Effector memory CD8-positive, alpha-beta T cell (primary cell): ENCODE measurements at regions not wholly inside any gene's neighbourhood (a gene's known extent, or its start where the extent isn't known, plus 50 kb on each side); places are given as distances from the start of the nearest gene placed in this dataset.
"Not testable (repeated sequence)": the region's sequence is repeated elsewhere in the genome, so short reads cannot be mapped to it uniquely, and the experiment has no call there.

Source experiments
- ATAC-seq: fragments of 150-1000 bp; cut with Tn5 transposase; replicated peaks from 2 replicates; pipeline ENCODE4 v1.10.0; 2021; ENCODE audit warnings: mild to moderate bottlenecking, moderate library complexity
- DNase-seq, 3 experiments: peaks; one replicate each; pipeline ENCODE4 v3.0.0; 2021
- H3K27ac Mint-ChIP-seq, 2 donors: one replicate each; pipeline ENCODE4 v1.8.0; 2022; ENCODE audit warnings: mild to moderate bottlenecking in 2 of 2, mixed read lengths in 2 of 2, moderate library complexity in 2 of 2
- H3K27me3 Mint-ChIP-seq, 2 donors: one replicate each; pipeline ENCODE4 v1.8.0; 2022; ENCODE audit warnings: mixed read lengths in 2 of 2
- H3K36me3 Mint-ChIP-seq: one replicate; pipeline ENCODE4 v1.8.0; 2022; ENCODE audit warnings: mild to moderate bottlenecking, moderate library complexity, mixed read lengths; ENCODE audit not compliant: insufficient read depth
- H3K4me1 Mint-ChIP-seq, 2 donors: one replicate each; pipeline ENCODE4 v1.8.0; 2022; ENCODE audit warnings: low read depth in 2 of 2, mixed read lengths in 2 of 2
- H3K4me3 Mint-ChIP-seq, 2 donors: one replicate each; pipeline ENCODE4 v1.8.0; 2022; ENCODE audit warnings: mild to moderate bottlenecking in 2 of 2, mixed read lengths in 2 of 2, moderate library complexity in 2 of 2
- H3K9me3 Mint-ChIP-seq, 2 donors: one replicate each; pipeline ENCODE4 v1.8.0; 2022; ENCODE audit warnings: mixed read lengths in 2 of 2

DNA sequence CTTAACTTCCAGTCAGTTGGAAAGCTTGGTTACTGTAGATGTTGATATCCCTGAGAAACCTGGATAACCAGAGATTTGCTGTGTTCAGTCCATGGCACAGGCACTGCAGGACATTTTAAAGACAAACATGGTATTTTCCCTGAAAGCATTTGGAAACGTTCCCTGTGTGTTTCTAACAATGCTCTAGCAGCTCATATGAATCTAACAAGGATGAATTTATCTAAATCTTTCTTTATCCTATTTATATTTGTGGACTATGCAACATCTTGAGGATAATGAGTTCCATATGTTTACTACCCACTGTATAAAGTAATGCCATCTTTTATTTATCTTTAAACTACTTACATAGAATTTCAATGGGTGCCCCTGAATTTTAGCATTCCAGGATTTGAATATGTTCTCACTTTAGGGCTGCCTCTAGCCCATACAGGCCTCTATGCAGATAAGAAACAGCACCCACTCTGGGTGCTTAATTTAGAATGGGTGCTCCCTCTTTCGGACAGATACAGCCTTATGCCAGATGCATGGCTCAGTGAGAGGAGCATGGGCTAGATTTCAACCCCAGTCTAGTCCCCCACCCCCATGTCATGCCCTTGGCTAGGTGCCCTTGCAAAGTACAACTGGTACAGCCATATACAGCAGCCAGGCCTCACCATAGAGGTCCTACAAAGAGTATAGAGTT is 50.6 kb upstream of the NEMP2 start:
- no peaks in the 10 kb centered on the region for H3K4me1 Mint-ChIP-seq
- H3K4me3 Mint-ChIP-seq, result no peak overlapping the region
- H3K27ac Mint-ChIP-seq, result no peak overlapping the region
- no peaks in the 10 kb centered on the region for H3K9me3 Mint-ChIP-seq
- no peaks in the 10 kb centered on the region for H3K27me3 Mint-ChIP-seq
- no peaks in the 10 kb centered on the region for H3K36me3 Mint-ChIP-seq
- ATAC-seq, result no peak
- no peak for DNase-seq

DNA sequence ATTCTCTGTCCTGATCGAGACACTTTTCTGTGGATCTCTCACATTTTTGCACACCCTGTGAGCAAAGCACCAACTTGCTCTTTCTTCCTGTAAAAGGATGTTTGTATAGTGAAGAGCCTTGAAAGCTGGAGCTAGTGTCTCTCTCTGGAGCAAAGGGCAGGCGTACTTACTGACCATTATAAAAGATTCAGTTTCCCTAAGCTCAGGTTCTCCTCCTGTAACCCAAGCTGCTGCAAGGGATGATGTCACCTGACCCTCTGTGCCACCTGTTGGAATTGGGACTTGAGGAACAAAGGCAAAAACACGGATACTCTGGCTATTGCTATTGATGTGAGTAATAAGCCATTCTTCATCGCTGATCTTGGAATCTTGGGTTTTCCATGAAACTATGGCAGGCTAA is 52.6 kb upstream of the NEMP2 start:
- Mint-ChIP-seq H3K27ac (no peak overlapping the region), H3K9me3 (no peaks in the 10 kb centered on the region), H3K4me3 (no peak overlapping the region), H3K27me3 (no peaks in the 10 kb centered on the region), H3K4me1 (no peaks in the 10 kb centered on the region), H3K36me3 (no peaks in the 10 kb centered on the region)
- DNase-seq, result no peak
- ATAC-seq, result no peak

DNA sequence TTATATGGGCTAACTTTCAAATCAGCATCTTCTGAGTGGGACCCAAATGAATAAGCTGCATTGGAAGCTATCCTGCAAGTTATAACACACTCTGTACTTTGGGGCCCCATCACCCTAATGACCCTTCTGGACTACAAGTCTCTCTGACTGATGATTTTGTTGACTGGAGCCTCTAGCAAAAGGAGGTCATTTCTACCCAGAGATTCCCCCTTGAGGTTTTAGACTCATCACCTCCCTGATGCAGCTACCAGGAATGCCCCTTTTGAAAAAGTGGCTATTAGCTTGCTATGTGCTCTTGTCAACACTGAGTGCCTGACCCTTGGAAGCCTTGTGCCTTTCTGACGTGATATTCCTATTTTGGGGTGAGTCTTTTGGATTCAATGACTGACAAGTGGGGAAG is 54.5 kb upstream of the NEMP2 start:
- H3K27ac Mint-ChIP-seq, result no peak overlapping the region
- no peaks in the 10 kb centered on the region for H3K9me3 Mint-ChIP-seq
- DNase-seq (no peak), ATAC-seq (no peak)
- no peaks in the 10 kb centered on the region for H3K36me3 Mint-ChIP-seq
- no peaks in the 10 kb centered on the region for H3K4me1 Mint-ChIP-seq
- no peak overlapping the region for H3K4me3 Mint-ChIP-seq
- H3K27me3 Mint-ChIP-seq, result no peaks in the 10 kb centered on the region

DNA sequence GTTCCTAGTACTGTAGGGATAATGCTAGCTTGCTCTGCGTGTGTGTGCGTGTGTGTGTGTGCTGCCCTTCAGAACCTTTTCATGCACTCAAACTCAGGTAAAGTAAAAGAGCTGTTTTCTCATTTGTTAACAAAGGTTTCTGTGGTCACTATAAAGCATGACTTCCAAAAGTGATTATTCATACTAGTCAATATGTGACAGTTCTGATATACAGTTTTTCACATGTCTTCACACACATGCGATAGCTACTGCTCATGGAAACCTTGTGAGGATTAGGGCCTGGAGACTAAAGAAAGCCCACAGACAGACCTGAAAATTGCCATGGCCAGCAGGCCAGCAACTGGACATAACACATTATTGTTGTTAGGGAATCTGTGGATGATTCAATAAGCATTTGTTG is 56.9 kb upstream of the NEMP2 start:
- Mint-ChIP-seq H3K36me3 (no peaks in the 10 kb centered on the region), H3K27me3 (no peaks in the 10 kb centered on the region), H3K9me3 (no peaks in the 10 kb centered on the region), H3K4me1 (no peaks in the 10 kb centered on the region), H3K4me3 (no peak overlapping the region), H3K27ac (no peak overlapping the region)
- DNase-seq (no peak), ATAC-seq (no peak)

DNA sequence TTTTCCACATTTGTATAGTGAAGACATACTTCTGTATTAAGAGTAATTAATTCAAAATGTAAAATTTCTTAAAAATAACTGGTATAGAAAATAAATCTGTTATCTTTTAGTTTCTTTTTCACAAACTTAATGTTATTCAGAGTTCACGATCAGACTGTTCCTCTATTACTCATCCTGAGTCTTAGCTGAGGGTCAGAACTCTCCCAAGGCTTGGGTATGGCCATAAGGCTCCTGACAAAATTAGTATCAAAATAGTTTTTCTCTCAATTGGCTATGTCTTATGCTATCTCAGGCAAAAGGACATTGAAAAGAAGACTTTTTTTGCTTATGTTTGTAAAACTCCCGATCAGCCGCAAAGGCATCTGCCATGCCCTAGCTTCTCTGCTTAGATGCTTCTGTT is 56.1 kb upstream of the NAB1 start:
- DNase-seq (no peak), ATAC-seq (no peak)
- H3K9me3 Mint-ChIP-seq, result no peaks in the 10 kb centered on the region
- no peak overlapping the region for H3K27ac Mint-ChIP-seq
- H3K36me3 Mint-ChIP-seq, result no peaks in the 10 kb centered on the region
- no peak overlapping the region for H3K4me3 Mint-ChIP-seq
- no peaks in the 10 kb centered on the region for H3K27me3 Mint-ChIP-seq
- H3K4me1 Mint-ChIP-seq, result no peaks in the 10 kb centered on the region

DNA sequence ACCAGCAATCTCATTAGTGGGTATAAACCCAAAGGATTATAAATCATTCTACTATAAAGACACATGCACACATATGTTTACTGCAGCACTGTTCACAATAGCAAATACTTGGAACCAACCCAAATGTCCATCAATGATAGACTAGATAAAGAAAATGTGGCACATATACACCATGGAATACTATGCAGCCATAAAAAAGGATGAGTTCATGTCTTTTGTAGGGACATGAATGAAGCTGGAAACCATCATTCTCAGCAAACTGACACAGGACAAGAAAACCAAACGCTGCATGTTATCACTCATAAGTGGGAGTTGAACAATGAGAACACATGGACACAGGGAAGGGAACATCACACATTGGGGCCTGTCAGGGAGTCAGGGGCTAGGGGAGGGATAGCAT is 53.0 kb upstream of the NAB1 start:
- DNase-seq, ATAC-seq, H3K4me3 Mint-ChIP-seq, H3K27me3 Mint-ChIP-seq, H3K27ac Mint-ChIP-seq, H3K9me3 Mint-ChIP-seq, H3K36me3 Mint-ChIP-seq: not testable (repeated sequence)
- peaks cover 8 to 17% of the 10 kb centered on the region in 2 donors for H3K4me1 Mint-ChIP-seq

DNA sequence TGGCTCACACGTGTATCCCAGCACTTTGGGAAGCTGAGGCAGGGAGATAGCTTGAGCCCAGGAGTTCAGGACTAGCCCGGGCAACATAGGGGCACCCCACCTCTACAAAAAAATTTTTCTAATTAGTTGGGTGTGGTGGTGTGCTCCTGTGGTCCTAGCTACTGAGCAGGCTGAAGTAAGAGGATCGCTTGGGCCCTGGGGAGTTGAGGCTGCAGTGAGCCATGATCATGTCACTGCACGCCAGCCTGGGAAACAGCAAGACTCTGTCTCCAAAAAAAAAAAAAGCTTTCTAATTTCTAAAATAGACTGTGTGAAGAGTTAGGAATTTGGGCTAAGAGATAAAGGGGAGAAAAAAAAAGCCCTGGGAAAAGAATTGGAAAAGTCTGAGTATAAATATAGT is 51.9 kb upstream of the NAB1 start:
- Mint-ChIP-seq H3K27ac (no peak overlapping the region), H3K4me3 (no peak overlapping the region), H3K36me3 (no peaks in the 10 kb centered on the region), H3K27me3 (no peaks in the 10 kb centered on the region), H3K4me1 (peaks cover 8 to 17% of the 10 kb centered on the region in 2 donors), H3K9me3 (no peaks in the 10 kb centered on the region)
- DNase-seq (no peak), ATAC-seq (no peak)

DNA sequence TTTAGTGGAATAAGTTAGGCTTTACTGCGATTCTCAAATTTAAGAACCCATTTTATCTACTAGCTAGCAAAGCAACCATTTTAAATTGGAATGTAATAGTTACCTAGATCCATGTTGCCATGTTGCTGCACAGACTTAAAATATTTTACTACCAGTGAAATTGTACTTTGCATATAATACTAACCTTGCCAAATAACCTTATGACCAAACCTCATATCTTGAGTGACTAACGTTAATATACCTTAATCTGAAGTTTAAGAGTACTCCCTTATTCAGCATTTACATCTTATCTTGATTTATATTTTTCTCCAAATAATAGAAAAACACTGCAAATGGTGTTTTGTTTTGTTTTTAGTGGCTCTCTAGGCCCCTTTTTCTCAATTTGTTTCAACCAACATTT is 50.3 kb upstream of the NAB1 start:
- H3K4me3 Mint-ChIP-seq, result no peak overlapping the region
- no peak for ATAC-seq

DNA sequence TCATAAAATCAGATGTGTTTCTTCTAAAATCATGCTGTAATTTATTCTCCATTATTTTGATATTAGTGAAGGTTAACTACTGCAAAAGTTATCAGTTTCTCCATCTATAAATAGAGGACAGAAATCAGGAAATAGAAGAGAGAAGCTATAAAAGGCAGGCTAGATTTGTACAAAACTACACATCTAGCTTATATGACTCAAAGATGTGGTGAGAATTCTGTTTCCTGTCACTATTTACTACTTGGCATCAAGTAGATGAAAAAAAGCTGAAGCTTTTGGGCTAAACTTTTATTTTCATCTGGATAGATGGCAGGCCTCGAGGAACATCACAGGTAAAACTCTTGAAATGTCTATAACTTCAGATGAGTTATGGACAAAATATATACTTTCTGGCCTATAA is 49.8 kb upstream of the NAB1 start:
- Mint-ChIP-seq H3K27ac (peak overlapping the region in 1 of 2 donors; percentile 52), H3K4me3 (no peak overlapping the region), H3K27me3 (no peaks in the 10 kb centered on the region), H3K36me3 (no peaks in the 10 kb centered on the region), H3K9me3 (no peaks in the 10 kb centered on the region), H3K4me1 (peaks cover 8 to 17% of the 10 kb centered on the region in 2 donors)
- ATAC-seq (no peak), DNase-seq (no peak)

More for the DNA sequence above, 50.3 kb upstream of the NAB1 start:
- H3K27me3 Mint-ChIP-seq, result no peaks in the 10 kb centered on the region
- H3K4me1 Mint-ChIP-seq, result peaks cover 8 to 17% of the 10 kb centered on the region in 2 donors
- no peaks in the 10 kb centered on the region for H3K9me3 Mint-ChIP-seq
- H3K27ac Mint-ChIP-seq, result peak overlapping the region in 1 of 2 donors; percentile 52
- H3K36me3 Mint-ChIP-seq, result no peaks in the 10 kb centered on the region
- no peak for DNase-seq
